HepG2 (cell line): ENCODE measurements at regions not wholly inside any gene's neighbourhood (a gene's known extent, or its start where the extent isn't known, plus 50 kb on each side); places are given as distances from the start of the nearest gene placed in this dataset.
A peak's percentile ranks its signal among the peaks of the same experiment; 100 is the strongest.

Experiments
- ATAC-seq: fragments of 200-7000 bp; cut with Tn5 transposase; 3 replicates; pipeline ENCODE4 v1.9.1; 2020; ENCODE audit warnings: mild to moderate bottlenecking, moderate library complexity
- BruUV-seq: library from RNA; stranded (reverse); fragments of 400-500 nt; replicated peaks from 2 replicates; lab custom pipeline; 2021; lab: Mats Ljungman, UMichigan
- CTCF ChIA-PET: fragments of 300-600 bp; formaldehyde crosslinking; extraction: SDS; loops from one replicate; lab custom pipeline; 2021; ENCODE audit warnings: low total read pairs, inconsistent platforms, low intra/inter-chr PET ratio; lab: Yijun Ruan, JAX
- POLR2A ChIA-PET: fragments of 350-600 bp; sonication (Branson Sonifier 250); formaldehyde crosslinking; loops from one replicate; lab custom pipeline; 2020; ENCODE audit warnings: antibody characterized with exemption, inconsistent platforms; lab: Yijun Ruan, JAX
- DNase-seq: peaks from one replicate; pipeline ENCODE4 v3.0.0-alpha.2; 2015; ENCODE audit warnings: low spot score
- FAIRE-seq: peaks from 3 replicates; lab custom pipeline; 2011; peaks lifted over from hg19 to GRCh38; lab: Jason Lieb, UNC
- H2AFZ ChIP-seq: one replicate; pipeline ENCODE4 v1.6.1; 2011; ENCODE audit warnings: low read length, inconsistent platforms
- H3K27ac ChIP-seq: fragments of 300-600 bp; 3 replicates; pipeline ENCODE4 v1.8.0; 2011; ENCODE audit warnings: mixed run types, mild to moderate bottlenecking, mixed read lengths, low read length, inconsistent platforms; ENCODE audit not compliant: insufficient read depth; ENCODE audit errors: extremely low read length
- H3K27me3 ChIP-seq, 2 experiments: fragments of 200-600 bp in 1 of 2; 2 replicates in 1 of 2; 3 replicates in 1 of 2; pipeline versions ENCODE4 v1.6.0 to v1.8.0; 2011; ENCODE audit warnings: low read length in 2 of 2, mild to moderate bottlenecking in 2 of 2, moderate library complexity in 2 of 2, inconsistent platforms in 1 of 2; ENCODE audit not compliant: insufficient read depth in 2 of 2, control insufficient read depth in 1 of 2
- H3K36me3 ChIP-seq, 2 experiments: fragments of 200-600 bp in 1 of 2; replicated peaks in 1 of 2; 2 replicates in 1 of 2; 3 replicates in 1 of 2; pipeline versions ENCODE4 v1.5.1 to v1.8.0; 2011; ENCODE audit warnings: low read length in 2 of 2, inconsistent platforms in 1 of 2; ENCODE audit not compliant: insufficient read depth in 2 of 2, control insufficient read depth in 1 of 2
- H3K4me1 ChIP-seq: 2 replicates; pipeline ENCODE4 v1.5.1; 2012; ENCODE audit warnings: low read length, inconsistent platforms; ENCODE audit not compliant: insufficient read depth
- H3K4me2 ChIP-seq: 2 replicates; pipeline ENCODE4 v1.6.0; 2011; ENCODE audit warnings: low read depth, low read length, inconsistent platforms
- H3K4me3 ChIP-seq, 3 experiments: fragments of 200-600 bp in 1 of 3; sonication (generic), shearing (Covaris generic) in 1 of 3; replicated peaks in 1 of 3; 2 replicates each; pipeline ENCODE4 v1.5.1; 2011 to 2016; ENCODE audit warnings: low read length in 3 of 3, inconsistent platforms in 2 of 3, low read depth in 2 of 3, mild to moderate bottlenecking in 2 of 3, control low read depth in 1 of 3, mixed read lengths in 1 of 3; ENCODE audit not compliant: insufficient read depth in 1 of 3
- H3K79me2 ChIP-seq: one replicate; pipeline ENCODE4 v1.6.1; 2011; ENCODE audit warnings: low read length, inconsistent platforms; ENCODE audit not compliant: insufficient read depth
- H3K9ac ChIP-seq: 2 replicates; pipeline ENCODE4 v1.6.0; 2011; ENCODE audit warnings: mild to moderate bottlenecking, low read depth, low read length, inconsistent platforms; ENCODE audit not compliant: insufficient read depth
- H3K9me3 ChIP-seq: 2 replicates; pipeline ENCODE4 v1.5.1; 2012; ENCODE audit warnings: mild to moderate bottlenecking, low read length
- H4K20me1 ChIP-seq: 2 replicates; pipeline ENCODE4 v1.6.0; 2011; ENCODE audit warnings: inconsistent platforms, mild to moderate bottlenecking, low read length, moderate library complexity; ENCODE audit not compliant: insufficient read depth
- BORCS8-MEF2B ChIP-seq: sonication (generic); formaldehyde crosslinking; IDR thresholded peaks from 2 replicates; pipeline ENCODE4 v1.8.0; 2022; ENCODE audit warnings: mild to moderate bottlenecking, missing genetic modification reagents
- CAMTA2 ChIP-seq: sonication (generic); formaldehyde crosslinking; IDR thresholded peaks from 2 replicates; pipeline ENCODE4 v1.4.0; 2020; ENCODE audit warnings: mild to moderate bottlenecking, missing genetic modification reagents, borderline replicate concordance
- GLI4 ChIP-seq: sonication (generic); formaldehyde crosslinking; IDR thresholded peaks from 2 replicates; pipeline ENCODE4 v1.5.1; 2020; ENCODE audit warnings: missing genetic modification reagents, mild to moderate bottlenecking, moderate library complexity, borderline replicate concordance
- GTF2F1 ChIP-seq: fragments of 150-350 bp; IDR thresholded peaks from 2 replicates; pipeline ENCODE4 v1.6.1; 2014; ENCODE audit warnings: low read length
- MAFF ChIP-seq: IDR thresholded peaks from 2 replicates; pipeline ENCODE4 v1.6.1; 2011; ENCODE audit warnings: low read depth, low read length, improper control_type of control experiment
- MAFK ChIP-seq, 2 experiments: IDR thresholded peaks in 1 of 2; conservative IDR thresholded peaks in 1 of 2; 2 replicates each; pipeline ENCODE4 v1.6.1; 2011; ENCODE audit warnings: improper control_type of control experiment in 2 of 2, low read length in 2 of 2
- MNT ChIP-seq: fragments of 450-650 bp; IDR thresholded peaks from 2 replicates; pipeline ENCODE4 v1.6.1; 2016
- MXD3 ChIP-seq: IDR thresholded peaks from 2 replicates; pipeline ENCODE4 v1.6.1; 2016; ENCODE audit warnings: mild to moderate bottlenecking, missing biosample characterization, missing genetic modification reagents
- MXD4 ChIP-seq: IDR thresholded peaks from 2 replicates; pipeline ENCODE4 v1.6.1; 2016; ENCODE audit warnings: mild to moderate bottlenecking, missing biosample characterization, missing genetic modification reagents
- TRIM24 ChIP-seq: sonication (generic); formaldehyde crosslinking; IDR thresholded peaks from 2 replicates; pipeline ENCODE4 v1.8.0; 2022; ENCODE audit warnings: mild to moderate bottlenecking, missing genetic modification reagents
- YEATS2 ChIP-seq: sonication (generic); formaldehyde crosslinking; IDR thresholded peaks from 2 replicates; pipeline ENCODE4 v1.4.0; 2020; ENCODE audit warnings: missing genetic modification reagents, borderline replicate concordance
- ZNF629 ChIP-seq: sonication (generic); formaldehyde crosslinking; conservative IDR thresholded peaks from 2 replicates; pipeline ENCODE4 v1.5.0; 2020; ENCODE audit warnings: missing genetic modification reagents
- ZSCAN9 ChIP-seq: IDR thresholded peaks from 2 replicates; pipeline ENCODE4 v1.6.1; 2016; ENCODE audit warnings: borderline replicate concordance
- WGBS: methylation state at CpG from one replicate; pipeline ENCODE4 v1.1.6; 2017; ENCODE audit warnings: low lambda C conversion rate; 5-methylcytosine and 5-hydroxymethylcytosine counted together
- in situ Hi-C: cut with HindIII; loops from 2 replicates; pipeline ENCODE4 v1.10.0; 2017; ENCODE audit warnings: low pct_unique_long_range_greater_than_20kb; ENCODE audit not compliant: extremely low pct_ligation_motif_present
- intact Hi-C: fragments of 100-400 bp; cut with micrococcal nuclease; formaldehyde crosslinking; loops from one replicate; pipeline ENCODE4 v1.10.0; 2022; ENCODE audit not compliant: unreplicated experiment

GRCh38 chr16:35170610-35171009 is 1711.2 kb downstream of the TP53TG3F start:
- peaks cover 58% of the 10 kb centered on the region for H3K9me3 ChIP-seq
- H4K20me1 ChIP-seq, result no peaks in the 10 kb centered on the region
- H3K79me2 ChIP-seq, result no peaks in the 10 kb centered on the region
- H3K4me2 ChIP-seq, result no peak overlapping the region
- FAIRE-seq, result no peak
- no peak overlapping the region for H3K27ac ChIP-seq
- BruUV-seq, result no TSS peak
- no peak overlapping the region for H2AFZ ChIP-seq
- POLR2A ChIA-PET, result no interaction called here
- in situ Hi-C loops (no loop called here), intact Hi-C loops (no loop called here)
- DNase-seq, result no peak
- WGBS, result 89% methylated on average over 3 of the region's 3 CpGs
- no peak for ATAC-seq
- no peaks in the 10 kb centered on the region for H3K27me3 ChIP-seq
- H3K9ac ChIP-seq, result no peak overlapping the region
- TF ChIP-seq MAFK (conservative IDR thresholded peaks at IDR 0.05 in 1 of 2, IDR thresholded peaks at IDR 0.05 in 1 of 2; ENCODE audit: low read length in 2 of 2), result peak; percentile 47 to 70; a peak in 2 of 4 replicates
- no peak for TF ChIP-seq MXD4 (CRISPR knock-in tag)
- no peak for TF ChIP-seq YEATS2 (CRISPR knock-in tag)
- TF ChIP-seq MAFF, result peak; percentile 61; the same call in 1 of the 2 replicates
- TF ChIP-seq ZSCAN9 (CRISPR knock-in tag), result no peak
- no peak for TF ChIP-seq GLI4 (CRISPR knock-in tag)
- TF ChIP-seq MXD3 (CRISPR knock-in tag), result no peak
- no peak for TF ChIP-seq BORCS8-MEF2B
- no peak for TF ChIP-seq ZNF629 (CRISPR knock-in tag)
- TF ChIP-seq, all 625 proteins: peak for 2
- H3K36me3 ChIP-seq, result no peaks in the 10 kb centered on the region
- no peak overlapping the region for H3K4me3 ChIP-seq
- CTCF ChIA-PET, result no interaction called here
- no peaks in the 10 kb centered on the region for H3K4me1 ChIP-seq

GRCh38 chr16:35171106-35171505 is 1711.7 kb downstream of the TP53TG3F start:
- Histone ChIP-seq H4K20me1 (no peaks in the 10 kb centered on the region), H3K36me3 (no peaks in the 10 kb centered on the region), H3K4me2 (no peak overlapping the region), H3K4me3 (no peak overlapping the region), H2AFZ (no peak overlapping the region), H3K79me2 (no peaks in the 10 kb centered on the region), H3K9me3 (peaks cover 58% of the 10 kb centered on the region), H3K27ac (no peak overlapping the region), H3K9ac (no peak overlapping the region), H3K4me1 (no peaks in the 10 kb centered on the region), H3K27me3 (no peaks in the 10 kb centered on the region)
- DNase-seq (no peak), FAIRE-seq (no peak), ATAC-seq (no peak)
- CTCF ChIA-PET, result no interaction called here
- BruUV-seq, result no TSS peak
- no peak for TF ChIP-seq CAMTA2 (CRISPR knock-in tag)
- peak; percentile 96 for TF ChIP-seq MNT
- TF ChIP-seq GTF2F1, result no peak
- TF ChIP-seq TRIM24 (CRISPR knock-in tag), result no peak
- POLR2A ChIA-PET, result no interaction called here
- WGBS, result 20% methylated on average over 6 of the region's 6 CpGs
- intact Hi-C loops, result no loop called here
- in situ Hi-C loops, result no loop called here
